Fibroblast of pulmonary artery (primary cell): ENCODE measurements at regions not wholly inside any gene's neighbourhood (a gene's known extent, or its start where the extent isn't known, plus 50 kb on each side); places are given as distances from the start of the nearest gene placed in this dataset.

Experiments
- DNase-seq: peaks from one replicate; pipeline ENCODE4 v3.0.0-alpha.2; 2010; ENCODE audit warnings: low read depth
- H3K4me3 ChIP-seq: replicated peaks from 2 replicates; pipeline ENCODE4 v1.5.1; 2011; ENCODE audit warnings: low read depth, mild to moderate bottlenecking, control low read depth, low read length, moderate library complexity
- CTCF ChIP-seq: IDR thresholded peaks from 2 replicates; pipeline ENCODE4 v1.5.1; 2011; ENCODE audit warnings: mild to moderate bottlenecking, control low read depth, low read length, inconsistent platforms; ENCODE audit errors: missing control alignments

GRCh38 chr5:167898361-167899042 lies 392.9 kb upstream of the WWC1 start:
- DNase-seq: no peak
- H3K4me3 ChIP-seq: no peak overlapping the region
- TF ChIP-seq CTCF: no peak

DNA sequence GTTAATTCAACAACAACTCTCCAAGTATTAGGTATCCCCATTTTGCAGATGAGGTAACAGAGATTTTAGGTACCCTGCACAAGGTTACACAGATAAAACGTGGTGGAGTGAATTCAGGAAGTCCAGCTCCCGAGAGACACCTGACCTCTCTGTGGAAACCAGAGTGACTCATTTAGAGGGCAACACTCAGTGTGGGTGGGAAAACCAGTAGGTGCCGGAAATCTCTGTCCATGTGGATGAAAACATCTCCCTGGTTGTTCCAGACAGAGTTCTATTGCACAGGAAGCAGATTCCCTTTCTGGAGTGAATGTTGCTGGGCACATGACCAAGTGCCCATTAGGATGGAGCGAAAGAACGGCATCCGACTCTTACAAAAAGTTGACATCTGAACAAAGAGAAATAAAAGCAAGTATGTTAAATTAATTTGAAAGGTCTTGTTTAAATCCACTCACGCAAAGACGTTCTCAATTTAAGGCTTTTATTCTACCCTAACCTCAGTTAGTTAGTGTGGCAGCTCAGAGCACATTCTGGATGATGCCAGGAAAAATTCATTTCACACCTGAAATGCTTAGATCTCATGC lies 391.9 kb upstream of the WWC1 start:
- TF ChIP-seq CTCF: no peak
- no peak overlapping the region for H3K4me3 ChIP-seq
- peak; percentile 66 for DNase-seq

GRCh38 chr5:167900340-167900935 lies 391.0 kb upstream of the WWC1 start:
- no peak overlapping the region for H3K4me3 ChIP-seq
- TF ChIP-seq CTCF: no peak
- no peak for DNase-seq

DNA sequence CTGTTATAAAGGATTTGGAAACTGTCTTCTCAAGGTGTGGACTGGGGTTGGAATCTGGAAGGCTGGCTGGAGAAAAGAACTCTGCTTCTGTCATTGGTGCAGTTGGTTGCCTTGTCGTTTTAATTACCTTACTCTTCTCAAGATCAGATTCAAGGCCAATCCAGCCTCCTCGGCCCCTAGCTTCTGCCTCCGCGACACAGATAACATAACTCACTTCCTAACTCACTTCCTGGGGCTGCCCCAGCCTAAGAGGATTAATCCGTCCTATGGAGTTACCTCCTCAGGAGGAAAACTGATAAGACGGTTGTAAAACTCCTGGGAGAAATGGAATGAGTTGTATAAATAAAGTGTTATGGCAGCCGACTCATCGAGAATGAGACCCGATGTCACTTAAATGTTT lies 389.1 kb upstream of the WWC1 start:
- TF ChIP-seq CTCF: no peak
- no peak overlapping the region for H3K4me3 ChIP-seq
- no peak for DNase-seq

- H3K4me3 ChIP-seq: no peak overlapping the region
- DNase-seq: no peak
- TF ChIP-seq CTCF: no peak
Measured at GRCh38 chr5:167903243-167903642, 388.2 kb upstream of the WWC1 start.

- DNase-seq: no peak
- no peak for TF ChIP-seq CTCF
- H3K4me3 ChIP-seq: no peak overlapping the region
Measured at GRCh38 chr5:167903659-167904058, 387.8 kb upstream of the WWC1 start.
